GM12878 (cell line): ENCODE measurements at regions not wholly inside any gene's neighbourhood (a gene's known extent, or its start where the extent isn't known, plus 50 kb on each side); places are given as distances from the start of the nearest gene placed in this dataset.

Experiments used
- ATAC-seq: fragments of 200-7000 bp; cut with Tn5 transposase; 3 replicates; pipeline ENCODE4 v1.9.1; 2020; ENCODE audit warnings: mild to moderate bottlenecking, moderate library complexity
- BruUV-seq: library from RNA; stranded (reverse); fragments of 400-500 nt; replicated peaks from 2 replicates; lab custom pipeline; 2021; lab: Mats Ljungman, UMichigan
- CTCF ChIA-PET: fragments of 300-600 bp; sonication (Branson Sonifier 250); formaldehyde crosslinking; extraction: SDS; loops from one replicate; lab custom pipeline; 2021; ENCODE audit warnings: inconsistent platforms; lab: Yijun Ruan, JAX
- POLR2A ChIA-PET: fragments of 350-600 bp; formaldehyde crosslinking; extraction: SDS; loops from one replicate; lab custom pipeline; 2021; ENCODE audit warnings: inconsistent platforms; lab: Charles Lee
- RAD21 ChIA-PET: fragments of 300-600 bp; sonication (Branson Sonifier 250); formaldehyde crosslinking; loops from one replicate; lab custom pipeline; 2023; ENCODE audit warnings: antibody characterized with exemption; ENCODE audit not compliant: unreplicated experiment; lab: Charles Lee
- SMC1A ChIA-PET: fragments of 300-600 bp; sonication (Branson Sonifier 250); formaldehyde crosslinking; loops from one replicate; lab custom pipeline; 2023; ENCODE audit not compliant: unreplicated experiment, uncharacterized antibody; lab: Charles Lee
- DNase-seq: peaks from one replicate; pipeline ENCODE4 v3.0.0-alpha.2; 2011; ENCODE audit warnings: low read depth, low spot score
- FAIRE-seq: peaks from 3 replicates; lab custom pipeline; 2011; peaks lifted over from hg19 to GRCh38; lab: Jason Lieb, UNC
- H2AFZ ChIP-seq: 2 replicates; pipeline ENCODE4 v1.6.0; 2011; ENCODE audit warnings: low read depth, low read length, control low read depth; ENCODE audit not compliant: control insufficient read depth
- H3K27ac ChIP-seq: 2 replicates; pipeline ENCODE4 v1.5.1; 2011; ENCODE audit warnings: control low read depth; ENCODE audit not compliant: control insufficient read depth, insufficient read depth
- H3K27me3 ChIP-seq, 2 experiments: replicated peaks in 1 of 2; 2 replicates each; pipeline versions ENCODE4 v1.6.0 to v1.6.1; 2011; ENCODE audit warnings: low read length in 1 of 2; ENCODE audit not compliant: control insufficient read depth in 2 of 2, insufficient read depth in 2 of 2
- H3K36me3 ChIP-seq, 2 experiments: 2 replicates each; pipeline ENCODE4 v1.5.1; 2011; ENCODE audit warnings: low read length in 1 of 2; ENCODE audit not compliant: control insufficient read depth in 2 of 2, insufficient read depth in 2 of 2
- H3K4me1 ChIP-seq: 2 replicates; pipeline ENCODE4 v1.6.1; 2011; ENCODE audit warnings: mild to moderate bottlenecking, low read length, moderate library complexity, mixed read lengths; ENCODE audit not compliant: control insufficient read depth, insufficient read depth
- H3K4me2 ChIP-seq: 2 replicates; pipeline ENCODE4 v1.6.0; 2011; ENCODE audit warnings: control low read depth; ENCODE audit not compliant: control insufficient read depth, insufficient read depth
- H3K4me3 ChIP-seq: fragments of 200-600 bp; sonication (generic); 2 replicates; pipeline ENCODE4 v1.5.1; 2016
- H3K79me2 ChIP-seq: 2 replicates; pipeline ENCODE4 v1.6.0; 2011; ENCODE audit warnings: low read length; ENCODE audit not compliant: control insufficient read depth, insufficient read depth
- H3K9ac ChIP-seq: 2 replicates; pipeline ENCODE4 v1.8.0; 2011; ENCODE audit warnings: low read length, control low read depth, mixed read lengths; ENCODE audit not compliant: control insufficient read depth, insufficient read depth
- H3K9me3 ChIP-seq: replicated peaks from 3 replicates; pipeline ENCODE4 v1.5.1; 2011; ENCODE audit warnings: mild to moderate bottlenecking, low read length; ENCODE audit not compliant: control insufficient read depth, insufficient read depth
- H4K20me1 ChIP-seq: 2 replicates; pipeline ENCODE4 v1.6.0; 2011; ENCODE audit not compliant: control insufficient read depth, insufficient read depth
- CHD2 ChIP-seq: IDR thresholded peaks from 2 replicates; pipeline ENCODE4 v1.6.1; 2011; ENCODE audit warnings: low read depth, low read length, improper control_type of control experiment, borderline replicate concordance
- CHD4 ChIP-seq: fragments of 200-600 bp; sonication (generic); IDR thresholded peaks from 2 replicates; pipeline ENCODE4 v1.6.1; 2016; ENCODE audit warnings: mild to moderate bottlenecking
- CREB1 ChIP-seq: IDR thresholded peaks from 2 replicates; pipeline ENCODE4 v1.6.1; 2012; ENCODE audit warnings: low read depth, mild to moderate bottlenecking, inconsistent platforms
- DPF2 ChIP-seq: fragments of 450-650 bp; IDR thresholded peaks from 2 replicates; pipeline ENCODE4 v1.6.1; 2017; ENCODE audit warnings: mild to moderate bottlenecking
- EED ChIP-seq: sonication (generic); IDR thresholded peaks from 2 replicates; pipeline ENCODE4 v1.6.1; 2016; ENCODE audit warnings: antibody characterized with exemption, low read depth
- IRF4 ChIP-seq: IDR thresholded peaks from 2 replicates; pipeline ENCODE4 v1.6.1; 2011; ENCODE audit warnings: low read depth, low read length
- KDM1A ChIP-seq: fragments of 200-600 bp; sonication (generic); IDR thresholded peaks from 2 replicates; pipeline ENCODE4 v1.6.1; 2016; ENCODE audit warnings: borderline replicate concordance
- MAX ChIP-seq: IDR thresholded peaks from 2 replicates; pipeline ENCODE4 v1.6.1; 2012; ENCODE audit warnings: low read depth, low read length, improper control_type of control experiment
- MEF2A ChIP-seq: IDR thresholded peaks from 2 replicates; pipeline ENCODE4 v1.6.1; 2011; ENCODE audit warnings: low read depth, mild to moderate bottlenecking, low read length, moderate library complexity; ENCODE audit not compliant: insufficient read depth
- MTA3 ChIP-seq: IDR thresholded peaks from 2 replicates; pipeline ENCODE4 v1.6.1; 2012; ENCODE audit warnings: low read length, inconsistent platforms, borderline replicate concordance
- POLR2A ChIP-seq: IDR thresholded peaks from 2 replicates; pipeline ENCODE4 v1.6.1; 2011; ENCODE audit warnings: low read depth, mild to moderate bottlenecking, low read length
- POLR2AphosphoS2 ChIP-seq: IDR thresholded peaks from 2 replicates; pipeline ENCODE4 v1.6.1; 2011; ENCODE audit warnings: low read depth, mild to moderate bottlenecking, low read length, improper control_type of control experiment, moderate library complexity
- RAD51 ChIP-seq: fragments of 450-650 bp; IDR thresholded peaks from 2 replicates; pipeline ENCODE4 v1.6.1; 2016; ENCODE audit warnings: moderate library complexity, mild to moderate bottlenecking, inconsistent platforms
- SP1 ChIP-seq: IDR thresholded peaks from one replicate; pipeline ENCODE4 v1.6.1; 2011; ENCODE audit warnings: low read depth, low read length
- ZBTB33 ChIP-seq: fragments of 450-650 bp; IDR thresholded peaks from 2 replicates; pipeline ENCODE4 v1.6.1; 2017; ENCODE audit warnings: mild to moderate bottlenecking
- ZNF217 ChIP-seq: fragments of 450-650 bp; IDR thresholded peaks from 2 replicates; pipeline ENCODE4 v1.6.1; 2017; ENCODE audit warnings: antibody characterized with exemption, mild to moderate bottlenecking
- ZSCAN29 ChIP-seq: fragments of 450-650 bp; IDR thresholded peaks from 2 replicates; pipeline ENCODE4 v1.6.1; 2017; ENCODE audit warnings: mild to moderate bottlenecking, moderate library complexity
- WGBS: methylation state at CpG from one replicate; pipeline ENCODE4 v1.1.6; 2016; ENCODE audit warnings: low lambda C conversion rate; ENCODE audit not compliant: insufficient replicate concordance, insufficient coverage; ENCODE audit errors: missing lambda C conversion rate; 5-methylcytosine and 5-hydroxymethylcytosine counted together
- in situ Hi-C: fragments of 300-500 bp; cut with MboI; formaldehyde crosslinking; loops from 9 replicates; pipeline ENCODE4 v1.14.3; 2018; ENCODE audit warnings: mixed read lengths
- intact Hi-C: fragments of 100-400 bp; cut with micrococcal nuclease; formaldehyde crosslinking; loops from one replicate; pipeline ENCODE4 v1.14.2; 2022; ENCODE audit not compliant: unreplicated experiment
- TF ChIP-seq, protein P1 (sequence below): fragments of 450-650 bp; IDR thresholded peaks from 2 replicates; pipeline ENCODE4 v1.6.1; 2017; ENCODE audit warnings: mild to moderate bottlenecking, moderate library complexity
- TF ChIP-seq, protein P2 (sequence below): fragments of 450-650 bp; IDR thresholded peaks from 2 replicates; pipeline ENCODE4 v1.6.1; 2014; ENCODE audit warnings: mild to moderate bottlenecking

DNA sequence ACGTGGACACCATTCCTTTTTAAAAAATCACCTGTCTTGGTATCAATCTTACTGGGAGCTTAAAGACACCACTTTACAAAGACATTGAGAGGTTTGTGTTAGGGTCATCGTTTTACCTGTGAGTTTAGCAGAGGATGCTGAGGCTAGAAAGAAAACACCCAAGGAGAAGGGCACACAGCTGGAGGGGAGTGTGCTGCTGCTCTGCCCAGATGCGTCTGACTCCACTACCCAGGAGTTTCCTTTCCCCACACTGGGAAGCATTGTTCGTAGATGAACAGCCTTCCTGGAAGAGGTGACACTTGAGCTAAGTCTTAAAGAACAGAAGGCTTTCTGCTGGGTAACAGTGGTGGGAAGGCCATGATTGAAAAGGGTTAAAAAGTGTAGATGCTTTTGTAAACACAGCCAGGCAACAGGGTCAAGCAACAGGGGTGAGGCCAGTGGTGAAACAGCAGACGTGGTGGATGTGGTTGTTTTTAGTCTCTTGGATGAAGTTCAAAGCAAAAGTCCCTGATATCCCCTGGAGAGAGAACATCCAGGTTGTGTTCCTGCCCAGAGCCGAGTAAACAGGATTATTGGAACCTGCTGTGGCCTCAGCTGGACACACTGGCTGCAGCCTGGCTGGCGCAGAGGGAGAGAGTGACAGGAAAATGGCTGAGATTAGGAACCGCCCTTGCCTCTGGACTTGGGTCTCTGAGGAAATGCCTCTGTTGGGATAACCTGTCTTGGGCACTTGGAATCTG, 198.6 kb upstream of the JUN start:
- ChIA-PET POLR2A (no interaction called here), SMC1A (interaction anchor here (1.1 kb wide), 1 partner anchor 9 kb away, joined by 5 read pairs; no protein-coding TSS in a partner anchor), RAD21 (no interaction called here), CTCF (no interaction called here)
- Histone ChIP-seq H3K4me2 (no peak overlapping the region), H4K20me1 (no peaks in the 10 kb centered on the region), H3K27ac (no peak overlapping the region), H2AFZ (no peak overlapping the region), H3K9me3 (no peaks in the 10 kb centered on the region), H3K79me2 (no peaks in the 10 kb centered on the region), H3K27me3 (no peaks in the 10 kb centered on the region; a peak in 1 of 4 replicates), H3K4me1 (peaks cover 4% of the 10 kb centered on the region; the same call in 1 of the 2 replicates), H3K4me3 (no peak overlapping the region), H3K9ac (no peak overlapping the region), H3K36me3 (no peaks in the 10 kb centered on the region)
- in situ Hi-C loops = no loop called here
- WGBS = 70% methylated on average over 8 of the region's 8 CpGs
- intact Hi-C loops = no loop called here
- DNase-seq = no peak
- no peak for ATAC-seq
- TF ChIP-seq POLR2AphosphoS2 (no peak), MAX (no peak), DPF2 (no peak), POLR2A (no peak), EED (no peak), SP1 (no peak), ZBTB33 (no peak), KDM1A (no peak), RAD51 (no peak), ZSCAN29 (no peak), IRF4 (no peak), ZNF217 (no peak), CHD4 (no peak), CHD2 (no peak), MEF2A (no peak), MTA3 (no peak), CREB1 (no peak)
- TF ChIP-seq, protein P1, sequence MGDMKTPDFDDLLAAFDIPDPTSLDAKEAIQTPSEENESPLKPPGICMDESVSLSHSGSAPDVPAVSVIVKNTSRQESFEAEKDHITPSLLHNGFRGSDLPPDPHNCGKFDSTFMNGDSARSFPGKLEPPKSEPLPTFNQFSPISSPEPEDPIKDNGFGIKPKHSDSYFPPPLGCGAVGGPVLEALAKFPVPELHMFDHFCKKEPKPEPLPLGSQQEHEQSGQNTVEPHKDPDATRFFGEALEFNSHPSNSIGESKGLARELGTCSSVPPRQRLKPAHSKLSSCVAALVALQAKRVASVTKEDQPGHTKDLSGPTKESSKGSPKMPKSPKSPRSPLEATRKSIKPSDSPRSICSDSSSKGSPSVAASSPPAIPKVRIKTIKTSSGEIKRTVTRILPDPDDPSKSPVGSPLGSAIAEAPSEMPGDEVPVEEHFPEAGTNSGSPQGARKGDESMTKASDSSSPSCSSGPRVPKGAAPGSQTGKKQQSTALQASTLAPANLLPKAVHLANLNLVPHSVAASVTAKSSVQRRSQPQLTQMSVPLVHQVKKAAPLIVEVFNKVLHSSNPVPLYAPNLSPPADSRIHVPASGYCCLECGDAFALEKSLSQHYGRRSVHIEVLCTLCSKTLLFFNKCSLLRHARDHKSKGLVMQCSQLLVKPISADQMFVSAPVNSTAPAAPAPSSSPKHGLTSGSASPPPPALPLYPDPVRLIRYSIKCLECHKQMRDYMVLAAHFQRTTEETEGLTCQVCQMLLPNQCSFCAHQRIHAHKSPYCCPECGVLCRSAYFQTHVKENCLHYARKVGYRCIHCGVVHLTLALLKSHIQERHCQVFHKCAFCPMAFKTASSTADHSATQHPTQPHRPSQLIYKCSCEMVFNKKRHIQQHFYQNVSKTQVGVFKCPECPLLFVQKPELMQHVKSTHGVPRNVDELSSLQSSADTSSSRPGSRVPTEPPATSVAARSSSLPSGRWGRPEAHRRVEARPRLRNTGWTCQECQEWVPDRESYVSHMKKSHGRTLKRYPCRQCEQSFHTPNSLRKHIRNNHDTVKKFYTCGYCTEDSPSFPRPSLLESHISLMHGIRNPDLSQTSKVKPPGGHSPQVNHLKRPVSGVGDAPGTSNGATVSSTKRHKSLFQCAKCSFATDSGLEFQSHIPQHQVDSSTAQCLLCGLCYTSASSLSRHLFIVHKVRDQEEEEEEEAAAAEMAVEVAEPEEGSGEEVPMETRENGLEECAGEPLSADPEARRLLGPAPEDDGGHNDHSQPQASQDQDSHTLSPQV = no peak
- TF ChIP-seq, protein P2, sequence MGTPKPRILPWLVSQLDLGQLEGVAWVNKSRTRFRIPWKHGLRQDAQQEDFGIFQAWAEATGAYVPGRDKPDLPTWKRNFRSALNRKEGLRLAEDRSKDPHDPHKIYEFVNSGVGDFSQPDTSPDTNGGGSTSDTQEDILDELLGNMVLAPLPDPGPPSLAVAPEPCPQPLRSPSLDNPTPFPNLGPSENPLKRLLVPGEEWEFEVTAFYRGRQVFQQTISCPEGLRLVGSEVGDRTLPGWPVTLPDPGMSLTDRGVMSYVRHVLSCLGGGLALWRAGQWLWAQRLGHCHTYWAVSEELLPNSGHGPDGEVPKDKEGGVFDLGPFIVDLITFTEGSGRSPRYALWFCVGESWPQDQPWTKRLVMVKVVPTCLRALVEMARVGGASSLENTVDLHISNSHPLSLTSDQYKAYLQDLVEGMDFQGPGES = no peak
- no TSS peak for BruUV-seq
- no peak for FAIRE-seq
